GM12878 (cell line): ENCODE measurements at regions not wholly inside any gene's neighbourhood (a gene's known extent, or its start where the extent isn't known, plus 50 kb on each side); places are given as distances from the start of the nearest gene placed in this dataset.

ENCODE experiments used
- ATAC-seq: fragments of 200-7000 bp; cut with Tn5 transposase; 3 replicates; pipeline ENCODE4 v1.9.1; 2020; ENCODE audit warnings: mild to moderate bottlenecking, moderate library complexity
- BruUV-seq: library from RNA; stranded (reverse); fragments of 400-500 nt; replicated peaks from 2 replicates; lab custom pipeline; 2021; lab: Mats Ljungman, UMichigan
- CTCF ChIA-PET: fragments of 300-600 bp; sonication (Branson Sonifier 250); formaldehyde crosslinking; extraction: SDS; loops from one replicate; lab custom pipeline; 2021; ENCODE audit warnings: inconsistent platforms; lab: Yijun Ruan, JAX
- POLR2A ChIA-PET: fragments of 350-600 bp; formaldehyde crosslinking; extraction: SDS; loops from one replicate; lab custom pipeline; 2021; ENCODE audit warnings: inconsistent platforms; lab: Charles Lee
- RAD21 ChIA-PET: fragments of 300-600 bp; sonication (Branson Sonifier 250); formaldehyde crosslinking; loops from one replicate; lab custom pipeline; 2023; ENCODE audit warnings: antibody characterized with exemption; ENCODE audit not compliant: unreplicated experiment; lab: Charles Lee
- SMC1A ChIA-PET: fragments of 300-600 bp; sonication (Branson Sonifier 250); formaldehyde crosslinking; loops from one replicate; lab custom pipeline; 2023; ENCODE audit not compliant: unreplicated experiment, uncharacterized antibody; lab: Charles Lee
- DNase-seq: peaks from one replicate; pipeline ENCODE4 v3.0.0-alpha.2; 2011; ENCODE audit warnings: low read depth, low spot score
- FAIRE-seq: peaks from 3 replicates; lab custom pipeline; 2011; peaks lifted over from hg19 to GRCh38; lab: Jason Lieb, UNC
- H2AFZ ChIP-seq: 2 replicates; pipeline ENCODE4 v1.6.0; 2011; ENCODE audit warnings: low read depth, low read length, control low read depth; ENCODE audit not compliant: control insufficient read depth
- H3K27ac ChIP-seq: 2 replicates; pipeline ENCODE4 v1.5.1; 2011; ENCODE audit warnings: control low read depth; ENCODE audit not compliant: control insufficient read depth, insufficient read depth
- H3K27me3 ChIP-seq, 2 experiments: replicated peaks in 1 of 2; 2 replicates each; pipeline versions ENCODE4 v1.6.0 to v1.6.1; 2011; ENCODE audit warnings: low read length in 1 of 2; ENCODE audit not compliant: control insufficient read depth in 2 of 2, insufficient read depth in 2 of 2
- H3K36me3 ChIP-seq, 2 experiments: 2 replicates each; pipeline ENCODE4 v1.5.1; 2011; ENCODE audit warnings: low read length in 1 of 2; ENCODE audit not compliant: control insufficient read depth in 2 of 2, insufficient read depth in 2 of 2
- H3K4me1 ChIP-seq: 2 replicates; pipeline ENCODE4 v1.6.1; 2011; ENCODE audit warnings: mild to moderate bottlenecking, low read length, moderate library complexity, mixed read lengths; ENCODE audit not compliant: control insufficient read depth, insufficient read depth
- H3K4me2 ChIP-seq: 2 replicates; pipeline ENCODE4 v1.6.0; 2011; ENCODE audit warnings: control low read depth; ENCODE audit not compliant: control insufficient read depth, insufficient read depth
- H3K4me3 ChIP-seq: fragments of 200-600 bp; sonication (generic); 2 replicates; pipeline ENCODE4 v1.5.1; 2016
- H3K79me2 ChIP-seq: 2 replicates; pipeline ENCODE4 v1.6.0; 2011; ENCODE audit warnings: low read length; ENCODE audit not compliant: control insufficient read depth, insufficient read depth
- H3K9ac ChIP-seq: 2 replicates; pipeline ENCODE4 v1.8.0; 2011; ENCODE audit warnings: low read length, control low read depth, mixed read lengths; ENCODE audit not compliant: control insufficient read depth, insufficient read depth
- H3K9me3 ChIP-seq: replicated peaks from 3 replicates; pipeline ENCODE4 v1.5.1; 2011; ENCODE audit warnings: mild to moderate bottlenecking, low read length; ENCODE audit not compliant: control insufficient read depth, insufficient read depth
- H4K20me1 ChIP-seq: 2 replicates; pipeline ENCODE4 v1.6.0; 2011; ENCODE audit not compliant: control insufficient read depth, insufficient read depth
- EED ChIP-seq: sonication (generic); IDR thresholded peaks from 2 replicates; pipeline ENCODE4 v1.6.1; 2016; ENCODE audit warnings: antibody characterized with exemption, low read depth
- EGR1 ChIP-seq, 2 experiments: IDR thresholded peaks; 1 replicate in 1 of 2; 2 replicates in 1 of 2; pipeline ENCODE4 v1.6.1; 2011 to 2012; ENCODE audit warnings: low read depth in 2 of 2, low read length in 2 of 2, borderline replicate concordance in 1 of 2, mild to moderate bottlenecking in 1 of 2, moderate library complexity in 1 of 2
- EZH2 ChIP-seq: IDR thresholded peaks from 2 replicates; pipeline ENCODE4 v1.6.1; 2012; ENCODE audit warnings: low read depth, mild to moderate bottlenecking, control low read depth, inconsistent platforms, low read length, borderline replicate concordance; ENCODE audit not compliant: control insufficient read depth
- HCFC1 ChIP-seq: fragments of 150-350 bp; IDR thresholded peaks from 2 replicates; pipeline ENCODE4 v1.6.1; 2014; ENCODE audit warnings: low read length
- IKZF1 ChIP-seq: fragments of 450-650 bp; conservative IDR thresholded peaks from 2 replicates; pipeline ENCODE4 v1.6.1; 2017; ENCODE audit warnings: antibody characterized with exemption, mild to moderate bottlenecking
- PAX8 ChIP-seq: fragments of 450-650 bp; IDR thresholded peaks from 2 replicates; pipeline ENCODE4 v1.6.1; 2017; ENCODE audit warnings: mild to moderate bottlenecking, moderate library complexity
- RB1 ChIP-seq: fragments of 450-650 bp; formaldehyde crosslinking; IDR thresholded peaks from 2 replicates; pipeline ENCODE4 v1.6.1; 2017; ENCODE audit warnings: mild to moderate bottlenecking, borderline replicate concordance
- SMARCA5 ChIP-seq: fragments of 450-650 bp; IDR thresholded peaks from 2 replicates; pipeline ENCODE4 v1.6.1; 2017; ENCODE audit warnings: mild to moderate bottlenecking
- SREBF2 ChIP-seq: IDR thresholded peaks from 2 replicates; pipeline ENCODE4 v1.6.1; 2012; ENCODE audit warnings: mild to moderate bottlenecking, low read length
- STAT3 ChIP-seq: IDR thresholded peaks from 2 replicates; pipeline ENCODE4 v1.6.1; 2011; ENCODE audit warnings: low read depth, low read length, improper control_type of control experiment
- ZBED1 ChIP-seq: IDR thresholded peaks from 2 replicates; pipeline ENCODE4 v1.6.1; 2016; ENCODE audit warnings: borderline replicate concordance
- WGBS: methylation state at CpG from one replicate; pipeline ENCODE4 v1.1.6; 2016; ENCODE audit warnings: low lambda C conversion rate; ENCODE audit not compliant: insufficient replicate concordance, insufficient coverage; ENCODE audit errors: missing lambda C conversion rate; 5-methylcytosine and 5-hydroxymethylcytosine counted together
- in situ Hi-C: fragments of 300-500 bp; cut with MboI; formaldehyde crosslinking; loops from 9 replicates; pipeline ENCODE4 v1.14.3; 2018; ENCODE audit warnings: mixed read lengths
- intact Hi-C: fragments of 100-400 bp; cut with micrococcal nuclease; formaldehyde crosslinking; loops from one replicate; pipeline ENCODE4 v1.14.2; 2022; ENCODE audit not compliant: unreplicated experiment
- TF ChIP-seq, protein P1 (sequence below): IDR thresholded peaks from 2 replicates; pipeline ENCODE4 v1.6.1; 2012; ENCODE audit warnings: low read depth, low read length, improper control_type of control experiment
- TF ChIP-seq, protein P2 (sequence below): IDR thresholded peaks from 2 replicates; pipeline ENCODE4 v1.6.1; 2011; ENCODE audit warnings: borderline replicate concordance, low read depth, mild to moderate bottlenecking, moderate library complexity, low read length; ENCODE audit not compliant: insufficient read depth, poor library complexity, severe bottlenecking
- TF ChIP-seq, protein P3 (sequence below): IDR thresholded peaks from 2 replicates; pipeline ENCODE4 v1.6.1; 2011; ENCODE audit warnings: mild to moderate bottlenecking, low read depth, low read length, moderate library complexity; ENCODE audit not compliant: insufficient replicate concordance

GRCh38 chr7:124542476-124542875, 223.1 kb downstream of the GPR37 start:
- ATAC-seq (no peak), DNase-seq (no peak), FAIRE-seq (no peak)
- TF ChIP-seq ZBED1 (no peak), SMARCA5 (no peak), SREBF2 (no peak), EZH2 (no peak), IKZF1 (no peak), PAX8 (no peak), HCFC1 (no peak), EGR1 (IDR thresholded peaks at IDR 0.05; ENCODE audit: borderline replicate concordance in 1 of 2, low read depth in 2 of 2, low read length in 2 of 2) (no peak), RB1 (no peak), STAT3 (no peak), EED (no peak)
- TF ChIP-seq, protein P1, sequence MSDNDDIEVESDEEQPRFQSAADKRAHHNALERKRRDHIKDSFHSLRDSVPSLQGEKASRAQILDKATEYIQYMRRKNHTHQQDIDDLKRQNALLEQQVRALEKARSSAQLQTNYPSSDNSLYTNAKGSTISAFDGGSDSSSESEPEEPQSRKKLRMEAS: no peak
- TF ChIP-seq, protein P2, sequence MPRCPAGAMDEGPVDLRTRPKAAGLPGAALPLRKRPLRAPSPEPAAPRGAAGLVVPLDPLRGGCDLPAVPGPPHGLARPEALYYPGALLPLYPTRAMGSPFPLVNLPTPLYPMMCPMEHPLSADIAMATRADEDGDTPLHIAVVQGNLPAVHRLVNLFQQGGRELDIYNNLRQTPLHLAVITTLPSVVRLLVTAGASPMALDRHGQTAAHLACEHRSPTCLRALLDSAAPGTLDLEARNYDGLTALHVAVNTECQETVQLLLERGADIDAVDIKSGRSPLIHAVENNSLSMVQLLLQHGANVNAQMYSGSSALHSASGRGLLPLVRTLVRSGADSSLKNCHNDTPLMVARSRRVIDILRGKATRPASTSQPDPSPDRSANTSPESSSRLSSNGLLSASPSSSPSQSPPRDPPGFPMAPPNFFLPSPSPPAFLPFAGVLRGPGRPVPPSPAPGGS: no peak
- TF ChIP-seq, protein P3, sequence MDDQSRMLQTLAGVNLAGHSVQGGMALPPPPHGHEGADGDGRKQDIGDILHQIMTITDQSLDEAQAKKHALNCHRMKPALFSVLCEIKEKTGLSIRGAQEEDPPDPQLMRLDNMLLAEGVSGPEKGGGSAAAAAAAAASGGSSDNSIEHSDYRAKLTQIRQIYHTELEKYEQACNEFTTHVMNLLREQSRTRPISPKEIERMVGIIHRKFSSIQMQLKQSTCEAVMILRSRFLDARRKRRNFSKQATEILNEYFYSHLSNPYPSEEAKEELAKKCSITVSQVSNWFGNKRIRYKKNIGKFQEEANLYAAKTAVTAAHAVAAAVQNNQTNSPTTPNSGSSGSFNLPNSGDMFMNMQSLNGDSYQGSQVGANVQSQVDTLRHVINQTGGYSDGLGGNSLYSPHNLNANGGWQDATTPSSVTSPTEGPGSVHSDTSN: no peak
- ChIA-PET POLR2A (no interaction called here), CTCF (interaction anchor here (1.3 kb wide), 1 partner anchor 15 kb away, joined by 3 read pairs; no protein-coding TSS in a partner anchor), SMC1A (no interaction called here), RAD21 (no interaction called here)
- H3K27ac ChIP-seq: no peak overlapping the region
- no peak overlapping the region for H3K9ac ChIP-seq
- H3K27me3 ChIP-seq: no peaks in the 10 kb centered on the region
- intact Hi-C loops (no loop called here), in situ Hi-C loops (no loop called here)
- no peak overlapping the region for H2AFZ ChIP-seq
- H3K79me2 ChIP-seq: no peaks in the 10 kb centered on the region
- no peak overlapping the region for H3K4me2 ChIP-seq
- H4K20me1 ChIP-seq: no peaks in the 10 kb centered on the region
- H3K9me3 ChIP-seq: no peaks in the 10 kb centered on the region
- no peak overlapping the region for H3K4me3 ChIP-seq
- no TSS peak for BruUV-seq
- H3K36me3 ChIP-seq: no peaks in the 10 kb centered on the region
- WGBS: 0% methylated on average over 1 of the region's 1 CpG
- no peaks in the 10 kb centered on the region for H3K4me1 ChIP-seq
